ENCODE measurements at regions not wholly inside any gene's neighbourhood (a gene's known extent, or its start where the extent isn't known, plus 50 kb on each side); places are given as distances from the start of the nearest gene placed in this dataset.
"Not testable (repeated sequence)": the region's sequence is repeated elsewhere in the genome, so short reads cannot be mapped to it uniquely, and the experiment has no call there.

DNA sequence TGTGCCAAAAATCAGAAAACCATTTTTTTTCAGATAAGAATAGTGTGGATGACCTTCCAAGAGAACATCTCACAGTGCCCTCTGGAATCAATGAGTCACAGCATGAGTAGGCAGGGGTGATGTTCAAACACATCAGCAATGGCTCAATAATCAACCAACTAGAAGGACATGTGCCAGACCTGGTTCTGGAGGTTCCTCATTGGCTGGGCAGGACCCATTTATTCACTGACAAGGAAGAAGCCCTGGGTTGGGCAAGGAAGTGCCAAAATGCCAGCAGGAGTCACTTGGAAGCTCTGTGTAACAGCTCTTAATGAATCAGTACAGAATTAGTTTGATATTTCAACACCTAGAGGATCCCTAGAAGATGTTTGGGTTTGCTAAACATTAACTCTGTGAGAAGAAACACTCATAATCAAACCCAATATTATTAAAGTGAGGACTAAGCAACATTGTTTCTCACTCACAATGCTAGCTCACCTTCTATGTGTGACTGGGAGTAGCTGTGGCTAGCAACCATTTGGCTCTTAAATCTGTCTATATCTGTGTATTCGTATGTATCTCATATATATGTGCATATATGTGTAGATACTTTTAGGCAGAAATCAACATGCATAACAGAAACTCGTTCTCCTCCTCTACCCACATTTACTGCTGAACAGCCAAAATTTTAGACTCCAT lies 72.3 kb upstream of the APBB1IP start:
- no peak overlapping the region for H3K4me3 ChIP-seq (ENCODE audit: low read depth, low read length)
- DNase-seq (ENCODE audit: low read depth) = no peak
- TF ChIP-seq, protein P1, sequence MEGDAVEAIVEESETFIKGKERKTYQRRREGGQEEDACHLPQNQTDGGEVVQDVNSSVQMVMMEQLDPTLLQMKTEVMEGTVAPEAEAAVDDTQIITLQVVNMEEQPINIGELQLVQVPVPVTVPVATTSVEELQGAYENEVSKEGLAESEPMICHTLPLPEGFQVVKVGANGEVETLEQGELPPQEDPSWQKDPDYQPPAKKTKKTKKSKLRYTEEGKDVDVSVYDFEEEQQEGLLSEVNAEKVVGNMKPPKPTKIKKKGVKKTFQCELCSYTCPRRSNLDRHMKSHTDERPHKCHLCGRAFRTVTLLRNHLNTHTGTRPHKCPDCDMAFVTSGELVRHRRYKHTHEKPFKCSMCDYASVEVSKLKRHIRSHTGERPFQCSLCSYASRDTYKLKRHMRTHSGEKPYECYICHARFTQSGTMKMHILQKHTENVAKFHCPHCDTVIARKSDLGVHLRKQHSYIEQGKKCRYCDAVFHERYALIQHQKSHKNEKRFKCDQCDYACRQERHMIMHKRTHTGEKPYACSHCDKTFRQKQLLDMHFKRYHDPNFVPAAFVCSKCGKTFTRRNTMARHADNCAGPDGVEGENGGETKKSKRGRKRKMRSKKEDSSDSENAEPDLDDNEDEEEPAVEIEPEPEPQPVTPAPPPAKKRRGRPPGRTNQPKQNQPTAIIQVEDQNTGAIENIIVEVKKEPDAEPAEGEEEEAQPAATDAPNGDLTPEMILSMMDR (IDR thresholded peaks at IDR 0.05; ENCODE audit: low read depth, low read length, missing control alignments) = no peak
- in situ Hi-C loops (cut with HindIII; ENCODE audit: low sequenced_read_pairs) = no loop called here

DNA sequence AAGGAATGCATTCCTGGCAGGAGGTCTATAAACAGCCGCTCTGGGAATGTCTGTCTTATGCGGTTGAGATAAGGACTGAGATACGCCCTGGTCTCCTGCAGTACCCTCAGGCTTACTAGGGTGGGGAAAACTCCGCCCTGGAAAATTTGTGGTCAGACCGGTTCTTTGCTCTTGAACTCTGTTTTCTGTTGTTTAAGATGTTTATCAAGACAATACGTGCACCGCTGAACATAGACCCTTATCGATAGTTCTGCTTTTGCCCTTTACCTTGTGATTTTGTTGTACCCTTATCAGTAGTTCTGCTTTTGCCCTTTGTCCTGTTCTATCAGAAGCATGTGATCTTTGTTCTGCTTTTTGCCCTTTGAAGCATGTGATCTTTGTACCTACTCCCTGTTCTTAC lies 71.1 kb upstream of the APBB1IP start:
- in situ Hi-C loops (cut with HindIII; ENCODE audit: low sequenced_read_pairs); H3K4me3 ChIP-seq (ENCODE audit: low read depth, low read length); DNase-seq (ENCODE audit: low read depth): not testable (repeated sequence)

DNA sequence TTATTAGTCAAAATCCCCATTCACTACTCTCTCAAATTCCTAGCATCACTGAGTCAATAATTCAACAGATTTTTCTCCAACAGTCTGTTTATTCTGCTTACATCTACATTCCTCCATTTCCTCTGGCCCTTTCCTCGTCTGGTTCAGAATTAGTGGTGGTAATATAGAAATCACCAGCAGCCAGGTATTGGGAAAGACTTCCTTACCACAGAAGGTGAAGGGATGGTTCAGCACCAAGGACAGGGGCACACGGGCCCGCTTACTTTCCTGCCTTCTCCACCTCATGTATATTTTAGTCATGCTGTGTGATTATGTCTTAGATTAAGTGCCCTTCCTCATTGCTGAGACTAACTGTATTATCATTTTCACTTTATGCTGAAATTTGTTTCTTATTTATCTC lies 70.4 kb upstream of the APBB1IP start:
- in situ Hi-C loops (cut with HindIII; ENCODE audit: low sequenced_read_pairs) = no loop called here
- peak; percentile 13 for DNase-seq (ENCODE audit: low read depth)
- H3K4me3 ChIP-seq (ENCODE audit: low read depth, low read length) = no peak overlapping the region
- TF ChIP-seq, protein P1 (IDR thresholded peaks at IDR 0.05; ENCODE audit: low read depth, low read length, missing control alignments) = no peak

DNA sequence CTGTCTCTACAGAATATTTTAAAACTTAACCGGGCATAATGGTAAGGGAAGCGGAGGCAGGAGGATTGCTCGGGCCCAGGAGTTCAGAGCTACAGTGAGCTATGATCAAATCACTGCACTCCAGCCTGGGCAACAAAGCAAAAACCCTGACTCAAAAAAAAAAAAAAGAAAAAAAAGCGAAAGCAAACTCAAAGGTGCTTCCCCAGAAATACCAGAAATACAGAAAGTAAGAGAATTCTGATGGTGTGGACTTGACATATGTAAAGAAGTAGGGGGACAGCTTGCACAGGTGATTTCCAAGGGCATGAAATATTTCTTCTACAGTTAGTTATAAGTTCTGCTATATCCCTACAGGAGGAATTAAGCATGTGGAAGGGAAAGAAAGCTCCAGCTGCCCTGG lies 69.7 kb upstream of the APBB1IP start:
- in situ Hi-C loops (cut with HindIII; ENCODE audit: low sequenced_read_pairs) = no loop called here
- H3K4me3 ChIP-seq (ENCODE audit: low read depth, low read length) = no peak overlapping the region
- no peak for DNase-seq (ENCODE audit: low read depth)
- TF ChIP-seq, protein P1 (IDR thresholded peaks at IDR 0.05; ENCODE audit: low read depth, low read length, missing control alignments) = no peak

DNA sequence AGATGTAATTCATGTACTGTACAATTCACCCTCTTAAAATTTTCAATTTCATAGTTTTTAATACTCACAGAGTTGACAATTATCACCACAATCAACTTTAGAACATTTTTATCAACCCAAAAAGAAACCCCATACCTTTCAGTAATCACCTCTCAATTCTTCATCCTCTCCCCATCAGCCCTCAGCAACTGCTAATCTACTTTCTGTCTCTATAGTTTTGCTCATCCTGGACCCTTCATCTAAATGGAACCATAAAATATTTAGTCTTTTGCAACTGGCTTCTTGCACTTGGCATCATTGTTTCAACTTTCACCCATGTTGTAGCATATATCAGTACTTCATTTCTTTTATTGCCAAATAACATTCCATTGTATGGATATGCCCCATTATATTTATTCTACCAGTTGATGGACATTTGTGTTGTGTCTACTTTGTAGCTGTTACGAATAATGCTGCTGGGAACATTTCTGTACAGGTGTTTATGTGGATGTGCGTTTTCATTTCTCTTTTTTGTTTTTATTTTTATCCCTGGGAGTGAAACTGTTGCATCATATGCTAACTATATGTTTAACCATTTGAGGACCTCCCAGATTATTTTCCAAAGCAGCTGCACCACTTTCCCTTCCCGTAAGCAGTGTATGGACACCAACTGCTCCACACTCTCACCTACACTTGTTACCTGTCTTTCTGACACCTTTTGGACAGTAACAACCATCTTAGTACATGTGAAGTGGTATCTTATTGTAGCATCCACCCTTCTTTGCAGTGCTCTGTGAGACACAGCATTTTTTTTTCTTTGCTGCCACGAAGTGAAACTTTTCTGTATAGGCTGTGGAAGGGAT lies 65.4 kb upstream of the APBB1IP start:
- DNase-seq (ENCODE audit: low read depth) = no peak
- TF ChIP-seq, protein P1 (IDR thresholded peaks at IDR 0.05; ENCODE audit: low read depth, low read length, missing control alignments) = no peak
- in situ Hi-C loops (cut with HindIII; ENCODE audit: low sequenced_read_pairs) = no loop called here

DNA sequence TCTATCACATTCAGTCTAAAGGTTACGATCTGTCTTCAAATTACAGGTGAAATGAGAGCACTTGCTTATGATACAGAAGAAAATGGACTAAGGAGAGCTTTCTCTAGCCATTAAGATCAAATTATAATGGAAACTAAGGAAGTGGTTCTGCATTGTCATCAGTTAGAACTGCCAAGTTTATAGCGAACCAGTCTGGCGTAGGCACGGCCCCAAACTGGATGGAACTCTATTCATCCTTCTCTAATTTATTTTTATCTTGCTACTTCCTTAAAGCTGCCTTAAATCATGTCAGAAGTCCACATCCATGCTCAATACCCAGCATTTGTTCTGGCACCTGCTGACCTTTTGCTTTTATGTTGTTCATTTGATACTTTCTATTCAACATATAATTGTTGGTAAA lies 63.7 kb upstream of the APBB1IP start:
- no peak for DNase-seq (ENCODE audit: low read depth)
- TF ChIP-seq, protein P1 (IDR thresholded peaks at IDR 0.05; ENCODE audit: low read depth, low read length, missing control alignments) = no peak
- in situ Hi-C loops (cut with HindIII; ENCODE audit: low sequenced_read_pairs) = no loop called here
- H3K4me3 ChIP-seq (ENCODE audit: low read depth, low read length) = no peak overlapping the region

More for the DNA sequence above, 65.4 kb upstream of the APBB1IP start:
- no peak overlapping the region for H3K4me3 ChIP-seq (ENCODE audit: low read depth, low read length)

DNA sequence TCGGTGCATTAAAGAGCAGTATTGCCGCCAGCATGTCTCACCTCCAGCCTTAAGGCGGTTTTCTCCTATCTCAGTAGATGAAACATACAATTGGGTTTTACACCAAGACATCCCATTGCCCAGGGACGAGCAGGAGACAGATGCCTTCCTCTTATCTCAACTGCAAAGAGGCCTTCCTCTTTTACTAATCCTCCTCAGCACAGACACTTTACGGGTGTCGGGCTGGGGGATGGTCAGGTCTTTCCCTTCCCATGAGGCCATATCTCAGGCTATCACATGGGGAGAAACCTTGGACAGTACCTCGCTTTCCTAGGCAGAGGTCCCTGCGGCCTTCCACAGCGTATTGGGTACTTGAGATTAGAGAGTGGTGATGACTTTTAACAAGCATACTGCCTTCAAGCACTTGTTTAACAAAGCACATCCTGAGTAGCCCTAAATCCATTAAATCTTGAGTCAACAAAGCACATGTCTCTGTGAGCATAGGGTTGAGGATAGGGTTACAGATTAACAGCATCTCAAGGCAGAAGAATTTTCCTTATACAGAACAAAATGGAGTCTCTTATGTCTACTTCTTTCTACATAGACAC lies 60.8 kb upstream of the APBB1IP start:
- in situ Hi-C loops (cut with HindIII; ENCODE audit: low sequenced_read_pairs); H3K4me3 ChIP-seq (ENCODE audit: low read depth, low read length); DNase-seq (ENCODE audit: low read depth): not testable (repeated sequence)

Data from astrocyte of the cerebellum (primary cell).